Testis (tissue), 2 donors: ENCODE measurements at regions not wholly inside any gene's neighbourhood (a gene's known extent, or its start where the extent isn't known, plus 50 kb on each side); places are given as distances from the start of the nearest gene placed in this dataset.
A peak's percentile ranks its signal among the peaks of the same experiment; 100 is the strongest.

Experiments used
- DNase-seq: peaks from one replicate; pipeline ENCODE4 v3.0.0-alpha.2; 2019
- H3K27ac ChIP-seq, 2 donors: fragments of 200-600 bp; sonication (generic); one replicate each; pipeline ENCODE4 v1.5.1; 2019
- H3K27me3 ChIP-seq: fragments of 200-600 bp; sonication (generic); one replicate; pipeline ENCODE4 v1.5.1; 2019
- H3K36me3 ChIP-seq: fragments of 200-600 bp; sonication (generic); one replicate; pipeline ENCODE4 v1.5.1; 2017; ENCODE audit warnings: low read depth; ENCODE audit errors: missing control alignments
- H3K4me1 ChIP-seq: fragments of 200-600 bp; sonication (generic); one replicate; pipeline ENCODE4 v1.5.1; 2019
- H3K4me3 ChIP-seq, 2 donors: fragments of 200-600 bp; sonication (generic); one replicate each; pipeline ENCODE4 v1.5.1; 2017 to 2019
- H3K9me3 ChIP-seq: fragments of 200-600 bp; sonication (generic); one replicate; pipeline ENCODE4 v1.5.1; 2017
- CTCF ChIP-seq, 3 experiments: fragments of 450-650 bp in 2 of 3; fragments of 200-600 bp in 1 of 3; sonication (generic) in 1 of 3; IDR thresholded peaks; one replicate each; pipeline ENCODE4 v1.5.1; 2016 to 2019; ENCODE audit warnings: antibody characterized with exemption in 3 of 3, mild to moderate bottlenecking in 2 of 3, moderate library complexity in 1 of 3
- POLR2A ChIP-seq: fragments of 450-650 bp; IDR thresholded peaks from one replicate; pipeline ENCODE4 v1.6.1; 2017; ENCODE audit warnings: antibody characterized with exemption, mild to moderate bottlenecking, moderate library complexity
- WGBS, 2 donors: methylation state at CpG; one replicate each; pipeline ENCODE4 v1.1.5; 2018; 5-methylcytosine and 5-hydroxymethylcytosine counted together
- intact Hi-C: fragments of 100-400 bp; cut with DNase I; formaldehyde crosslinking; loops from one replicate; pipeline ENCODE4 v1.15.1; 2023; ENCODE audit warnings: low total_unique reads

GRCh38 chr2:171225989-171226388 lies 65.3 kb upstream of the TLK1 start:
- Histone ChIP-seq H3K4me3 (no peak overlapping the region), H3K4me1 (no peaks in the 10 kb centered on the region), H3K27me3 (no peaks in the 10 kb centered on the region), H3K9me3 (no peaks in the 10 kb centered on the region), H3K27ac (no peak overlapping the region), H3K36me3 (no peaks in the 10 kb centered on the region)
- TF ChIP-seq POLR2A: no peak
- intact Hi-C loops: no loop called here
- 69 to 88% methylated on average over 1 of the region's 1 CpG for WGBS, 2 donors
- no peak for DNase-seq

DNA sequence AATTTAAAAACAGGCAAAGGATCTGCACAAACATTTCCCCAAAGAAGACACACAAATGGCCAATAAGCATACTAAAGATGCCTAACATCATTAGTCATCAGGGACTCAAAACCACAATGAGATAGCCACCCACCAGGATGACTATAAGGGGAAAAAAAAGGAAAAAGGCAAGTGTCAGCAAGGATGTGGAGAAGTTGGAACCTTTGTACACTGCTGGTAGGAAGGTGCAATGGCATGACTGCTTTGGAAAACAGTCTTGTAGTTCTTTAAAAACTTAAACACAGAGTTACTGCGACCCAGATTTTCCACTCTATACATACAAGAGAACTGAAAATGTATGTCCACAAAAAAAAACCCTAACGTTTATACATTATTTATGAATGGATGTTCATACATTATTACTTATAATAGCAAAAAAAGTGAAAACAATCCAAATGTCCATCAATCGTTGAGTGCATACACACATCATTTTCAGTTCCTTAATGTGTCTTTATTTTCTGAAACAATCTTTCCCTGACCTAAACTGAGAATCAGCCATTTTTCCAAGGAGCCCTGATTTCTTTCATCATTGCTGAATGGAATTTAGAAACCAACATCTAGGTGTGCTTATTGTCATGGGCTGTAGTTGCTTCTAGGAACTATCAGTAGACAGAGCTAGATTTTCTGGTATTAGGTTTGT lies 64.7 kb upstream of the TLK1 start:
- WGBS, 2 donors: 90% methylated on average over 3 of the region's 3 CpGs
- intact Hi-C loops: no loop called here
- peak in 1 of 3 experiments; percentile 5 for TF ChIP-seq CTCF (IDR thresholded peaks at IDR 0.05)
- TF ChIP-seq POLR2A: no peak
- H3K36me3 ChIP-seq: no peaks in the 10 kb centered on the region
- no peak overlapping the region for H3K27ac ChIP-seq
- no peaks in the 10 kb centered on the region for H3K9me3 ChIP-seq
- no peaks in the 10 kb centered on the region for H3K27me3 ChIP-seq
- H3K4me1 ChIP-seq: no peaks in the 10 kb centered on the region
- DNase-seq: no peak
- H3K4me3 ChIP-seq: no peak overlapping the region

DNA sequence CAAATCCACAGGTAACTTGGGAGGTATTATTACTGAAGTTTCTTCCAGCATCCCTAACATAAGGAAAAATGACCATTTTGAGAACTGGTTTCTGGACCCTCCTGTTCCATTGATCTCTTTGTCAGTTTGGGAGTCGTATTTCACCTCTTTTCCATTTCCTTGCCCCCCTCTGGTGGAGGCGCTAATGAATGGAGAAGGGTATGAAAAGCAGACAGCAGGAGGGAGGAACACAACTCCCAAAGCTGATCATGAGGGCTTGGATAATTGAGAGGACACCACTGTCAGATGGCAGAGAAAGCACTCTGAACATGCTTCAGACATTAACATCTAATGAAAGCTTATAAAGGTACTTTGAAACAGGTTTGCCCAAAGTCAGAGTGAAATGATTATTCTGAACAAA lies 56.6 kb upstream of the TLK1 start:
- no peaks in the 10 kb centered on the region for H3K9me3 ChIP-seq
- H3K4me3 ChIP-seq: no peak overlapping the region
- no peak for TF ChIP-seq CTCF (IDR thresholded peaks at IDR 0.05)
- no peak for TF ChIP-seq POLR2A
- no peaks in the 10 kb centered on the region for H3K27me3 ChIP-seq
- intact Hi-C loops: no loop called here
- no peak overlapping the region for H3K27ac ChIP-seq
- WGBS, 2 donors: 76 to 80% methylated on average over 2 of the region's 2 CpGs
- no peaks in the 10 kb centered on the region for H3K4me1 ChIP-seq
- no peaks in the 10 kb centered on the region for H3K36me3 ChIP-seq
- DNase-seq: no peak

DNA sequence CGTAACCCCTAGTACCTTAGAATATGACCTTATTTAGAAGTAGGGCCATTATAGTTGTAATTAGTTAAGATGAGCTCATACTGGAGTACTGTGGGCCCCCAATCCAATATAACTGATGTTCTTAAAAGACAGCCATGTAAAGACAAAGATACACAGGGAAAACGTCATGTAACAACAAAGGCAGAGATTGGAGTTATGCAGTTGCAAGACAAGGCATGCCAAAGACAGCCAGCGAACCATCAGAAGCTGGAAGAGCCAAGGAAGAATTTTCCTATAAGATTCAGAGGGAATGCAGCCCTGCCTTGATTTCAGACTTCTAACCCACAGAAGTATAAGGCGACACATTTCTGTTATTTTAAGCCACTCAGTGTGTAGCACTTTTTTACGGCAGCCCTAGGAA lies 55.9 kb upstream of the TLK1 start:
- 80 to 87% methylated on average over 5 of the region's 5 CpGs for WGBS, 2 donors
- H3K27me3 ChIP-seq: no peaks in the 10 kb centered on the region
- no peak for DNase-seq
- intact Hi-C loops: no loop called here
- no peaks in the 10 kb centered on the region for H3K4me1 ChIP-seq
- TF ChIP-seq POLR2A (no peak), CTCF (IDR thresholded peaks at IDR 0.05) (no peak)
- no peak overlapping the region for H3K27ac ChIP-seq
- H3K9me3 ChIP-seq: no peaks in the 10 kb centered on the region
- H3K36me3 ChIP-seq: no peaks in the 10 kb centered on the region
- H3K4me3 ChIP-seq: no peak overlapping the region

- TF ChIP-seq POLR2A (no peak), CTCF (IDR thresholded peaks at IDR 0.05) (no peak)
- no peak for DNase-seq
- 89 to 90% methylated on average over 5 of the region's 5 CpGs for WGBS, 2 donors
- H3K27me3 ChIP-seq: no peaks in the 10 kb centered on the region
- H3K4me1 ChIP-seq: no peaks in the 10 kb centered on the region
- no peaks in the 10 kb centered on the region for H3K36me3 ChIP-seq
- no peaks in the 10 kb centered on the region for H3K9me3 ChIP-seq
- H3K4me3 ChIP-seq: no peak overlapping the region
- intact Hi-C loops: no loop called here
- no peak overlapping the region for H3K27ac ChIP-seq
Observed at GRCh38 chr2:171214093-171214492, 53.4 kb upstream of the TLK1 start.
